ENCODE measurements at regions not wholly inside any gene's neighbourhood (a gene's known extent, or its start where the extent isn't known, plus 50 kb on each side); places are given as distances from the start of the nearest gene placed in this dataset.

DNA sequence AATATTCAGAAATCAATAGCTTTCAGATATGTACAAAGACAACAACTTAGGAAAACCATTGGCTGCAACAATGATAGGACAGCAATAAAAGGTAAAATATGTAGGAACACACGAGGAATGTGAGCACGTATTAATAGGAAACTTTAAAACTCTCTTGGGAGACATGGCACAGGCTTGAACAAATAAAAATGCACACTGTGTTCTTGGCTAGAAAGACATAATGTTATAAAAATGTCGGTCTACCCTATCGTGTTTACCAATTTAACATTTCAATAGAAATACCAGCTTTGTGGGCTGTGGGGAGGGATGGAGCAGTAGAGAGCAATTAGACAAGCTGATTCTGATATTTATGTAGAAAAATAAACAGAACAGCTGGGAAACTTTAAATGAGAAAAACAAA, 69.0 kb upstream of the FAM9B start:
- no peak for ATAC-seq
- TF ChIP-seq ISL1 (CRISPR knock-in tag; IDR thresholded peaks at IDR 0.05) (no peak), SNAI2 (CRISPR knock-in tag; IDR thresholded peaks at IDR 0.05) (no peak), ZNF8 (CRISPR knock-in tag; IDR thresholded peaks at IDR 0.05) (no peak), ARNTL (CRISPR knock-in tag; IDR thresholded peaks at IDR 0.05; ENCODE audit: borderline replicate concordance, low read depth) (no peak), TCF4 (CRISPR knock-in tag; IDR thresholded peaks at IDR 0.05; ENCODE audit: borderline replicate concordance) (no peak), ZFP30 (CRISPR knock-in tag; IDR thresholded peaks at IDR 0.05) (no peak), TOX (CRISPR knock-in tag; IDR thresholded peaks at IDR 0.05; ENCODE audit: borderline replicate concordance) (no peak), CSDC2 (CRISPR knock-in tag; IDR thresholded peaks at IDR 0.05) (no peak), GLIS3 (CRISPR knock-in tag; IDR thresholded peaks at IDR 0.05) (no peak), ZFP3 (CRISPR knock-in tag; IDR thresholded peaks at IDR 0.05) (no peak), RARB (CRISPR knock-in tag; IDR thresholded peaks at IDR 0.05) (no peak), OSR1 (CRISPR knock-in tag; IDR thresholded peaks at IDR 0.05) (no peak), ZNF70 (CRISPR knock-in tag; IDR thresholded peaks at IDR 0.05) (no peak), PPARA (CRISPR knock-in tag; IDR thresholded peaks at IDR 0.05; ENCODE audit: borderline replicate concordance) (no peak), BACH2 (CRISPR knock-in tag; IDR thresholded peaks at IDR 0.05; ENCODE audit: borderline replicate concordance) (no peak)
- TF ChIP-seq, protein P1, sequence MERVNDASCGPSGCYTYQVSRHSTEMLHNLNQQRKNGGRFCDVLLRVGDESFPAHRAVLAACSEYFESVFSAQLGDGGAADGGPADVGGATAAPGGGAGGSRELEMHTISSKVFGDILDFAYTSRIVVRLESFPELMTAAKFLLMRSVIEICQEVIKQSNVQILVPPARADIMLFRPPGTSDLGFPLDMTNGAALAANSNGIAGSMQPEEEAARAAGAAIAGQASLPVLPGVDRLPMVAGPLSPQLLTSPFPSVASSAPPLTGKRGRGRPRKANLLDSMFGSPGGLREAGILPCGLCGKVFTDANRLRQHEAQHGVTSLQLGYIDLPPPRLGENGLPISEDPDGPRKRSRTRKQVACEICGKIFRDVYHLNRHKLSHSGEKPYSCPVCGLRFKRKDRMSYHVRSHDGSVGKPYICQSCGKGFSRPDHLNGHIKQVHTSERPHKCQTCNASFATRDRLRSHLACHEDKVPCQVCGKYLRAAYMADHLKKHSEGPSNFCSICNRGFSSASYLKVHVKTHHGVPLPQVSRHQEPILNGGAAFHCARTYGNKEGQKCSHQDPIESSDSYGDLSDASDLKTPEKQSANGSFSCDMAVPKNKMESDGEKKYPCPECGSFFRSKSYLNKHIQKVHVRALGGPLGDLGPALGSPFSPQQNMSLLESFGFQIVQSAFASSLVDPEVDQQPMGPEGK (CRISPR knock-in tag; IDR thresholded peaks at IDR 0.05; ENCODE audit: borderline replicate concordance): no peak
- TF ChIP-seq, protein P2, sequence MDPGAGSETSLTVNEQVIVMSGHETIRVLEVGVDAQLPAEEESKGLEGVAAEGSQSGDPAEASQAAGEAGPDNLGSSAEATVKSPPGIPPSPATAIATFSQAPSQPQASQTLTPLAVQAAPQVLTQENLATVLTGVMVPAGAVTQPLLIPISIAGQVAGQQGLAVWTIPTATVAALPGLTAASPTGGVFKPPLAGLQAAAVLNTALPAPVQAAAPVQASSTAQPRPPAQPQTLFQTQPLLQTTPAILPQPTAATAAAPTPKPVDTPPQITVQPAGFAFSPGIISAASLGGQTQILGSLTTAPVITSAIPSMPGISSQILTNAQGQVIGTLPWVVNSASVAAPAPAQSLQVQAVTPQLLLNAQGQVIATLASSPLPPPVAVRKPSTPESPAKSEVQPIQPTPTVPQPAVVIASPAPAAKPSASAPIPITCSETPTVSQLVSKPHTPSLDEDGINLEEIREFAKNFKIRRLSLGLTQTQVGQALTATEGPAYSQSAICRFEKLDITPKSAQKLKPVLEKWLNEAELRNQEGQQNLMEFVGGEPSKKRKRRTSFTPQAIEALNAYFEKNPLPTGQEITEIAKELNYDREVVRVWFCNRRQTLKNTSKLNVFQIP (CRISPR knock-in tag; IDR thresholded peaks at IDR 0.05; ENCODE audit: borderline replicate concordance, low read depth): no peak
- TF ChIP-seq, protein P3, sequence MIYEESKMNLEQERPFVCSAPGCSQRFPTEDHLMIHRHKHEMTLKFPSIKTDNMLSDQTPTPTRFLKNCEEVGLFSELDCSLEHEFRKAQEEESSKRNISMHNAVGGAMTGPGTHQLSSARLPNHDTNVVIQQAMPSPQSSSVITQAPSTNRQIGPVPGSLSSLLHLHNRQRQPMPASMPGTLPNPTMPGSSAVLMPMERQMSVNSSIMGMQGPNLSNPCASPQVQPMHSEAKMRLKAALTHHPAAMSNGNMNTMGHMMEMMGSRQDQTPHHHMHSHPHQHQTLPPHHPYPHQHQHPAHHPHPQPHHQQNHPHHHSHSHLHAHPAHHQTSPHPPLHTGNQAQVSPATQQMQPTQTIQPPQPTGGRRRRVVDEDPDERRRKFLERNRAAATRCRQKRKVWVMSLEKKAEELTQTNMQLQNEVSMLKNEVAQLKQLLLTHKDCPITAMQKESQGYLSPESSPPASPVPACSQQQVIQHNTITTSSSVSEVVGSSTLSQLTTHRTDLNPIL (CRISPR knock-in tag; IDR thresholded peaks at IDR 0.05; ENCODE audit: low read depth): no peak
- TF ChIP-seq, protein P4, sequence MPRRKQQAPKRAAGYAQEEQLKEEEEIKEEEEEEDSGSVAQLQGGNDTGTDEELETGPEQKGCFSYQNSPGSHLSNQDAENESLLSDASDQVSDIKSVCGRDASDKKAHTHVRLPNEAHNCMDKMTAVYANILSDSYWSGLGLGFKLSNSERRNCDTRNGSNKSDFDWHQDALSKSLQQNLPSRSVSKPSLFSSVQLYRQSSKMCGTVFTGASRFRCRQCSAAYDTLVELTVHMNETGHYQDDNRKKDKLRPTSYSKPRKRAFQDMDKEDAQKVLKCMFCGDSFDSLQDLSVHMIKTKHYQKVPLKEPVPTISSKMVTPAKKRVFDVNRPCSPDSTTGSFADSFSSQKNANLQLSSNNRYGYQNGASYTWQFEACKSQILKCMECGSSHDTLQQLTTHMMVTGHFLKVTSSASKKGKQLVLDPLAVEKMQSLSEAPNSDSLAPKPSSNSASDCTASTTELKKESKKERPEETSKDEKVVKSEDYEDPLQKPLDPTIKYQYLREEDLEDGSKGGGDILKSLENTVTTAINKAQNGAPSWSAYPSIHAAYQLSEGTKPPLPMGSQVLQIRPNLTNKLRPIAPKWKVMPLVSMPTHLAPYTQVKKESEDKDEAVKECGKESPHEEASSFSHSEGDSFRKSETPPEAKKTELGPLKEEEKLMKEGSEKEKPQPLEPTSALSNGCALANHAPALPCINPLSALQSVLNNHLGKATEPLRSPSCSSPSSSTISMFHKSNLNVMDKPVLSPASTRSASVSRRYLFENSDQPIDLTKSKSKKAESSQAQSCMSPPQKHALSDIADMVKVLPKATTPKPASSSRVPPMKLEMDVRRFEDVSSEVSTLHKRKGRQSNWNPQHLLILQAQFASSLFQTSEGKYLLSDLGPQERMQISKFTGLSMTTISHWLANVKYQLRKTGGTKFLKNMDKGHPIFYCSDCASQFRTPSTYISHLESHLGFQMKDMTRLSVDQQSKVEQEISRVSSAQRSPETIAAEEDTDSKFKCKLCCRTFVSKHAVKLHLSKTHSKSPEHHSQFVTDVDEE (CRISPR knock-in tag; IDR thresholded peaks at IDR 0.05): no peak

DNA sequence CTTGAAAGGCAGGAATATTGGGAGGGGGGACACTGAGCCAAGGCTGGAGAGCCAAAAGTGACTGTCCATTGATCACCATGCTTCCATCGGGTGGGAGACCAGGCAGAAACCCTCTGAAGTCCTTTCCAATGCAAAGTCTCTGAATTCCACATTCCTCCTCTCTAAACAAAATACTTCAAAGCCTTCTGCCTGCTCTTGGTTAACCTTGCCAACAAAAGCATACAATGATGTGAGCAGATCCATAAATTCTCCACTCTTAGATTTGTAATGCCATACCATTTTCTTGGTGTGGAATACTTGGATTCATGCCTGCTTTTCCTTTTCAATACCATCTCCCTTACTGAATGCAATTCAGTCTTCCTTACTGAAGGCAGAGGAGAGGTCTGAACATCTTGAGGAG, 74.1 kb upstream of the FAM9B start:
- ATAC-seq: no peak
- TF ChIP-seq CSDC2 (CRISPR knock-in tag; IDR thresholded peaks at IDR 0.05) (no peak), SNAI2 (CRISPR knock-in tag; IDR thresholded peaks at IDR 0.05) (no peak), RARB (CRISPR knock-in tag; IDR thresholded peaks at IDR 0.05) (no peak), ARNTL (CRISPR knock-in tag; IDR thresholded peaks at IDR 0.05; ENCODE audit: borderline replicate concordance, low read depth) (no peak), PPARA (CRISPR knock-in tag; IDR thresholded peaks at IDR 0.05; ENCODE audit: borderline replicate concordance) (no peak), ZFP3 (CRISPR knock-in tag; IDR thresholded peaks at IDR 0.05) (no peak), GLIS3 (CRISPR knock-in tag; IDR thresholded peaks at IDR 0.05) (no peak)
- TF ChIP-seq, protein P3 (CRISPR knock-in tag; IDR thresholded peaks at IDR 0.05; ENCODE audit: low read depth): no peak
- TF ChIP-seq, protein P2 (CRISPR knock-in tag; IDR thresholded peaks at IDR 0.05; ENCODE audit: borderline replicate concordance, low read depth): no peak
- TF ChIP-seq, protein P1 (CRISPR knock-in tag; IDR thresholded peaks at IDR 0.05; ENCODE audit: borderline replicate concordance): no peak
